NB4 (cell line): ENCODE measurements at regions not wholly inside any gene's neighbourhood (a gene's known extent, or its start where the extent isn't known, plus 50 kb on each side); places are given as distances from the start of the nearest gene placed in this dataset.

ENCODE experiments used
- CTCF ChIP-seq: IDR thresholded peaks from one replicate; pipeline ENCODE4 v1.5.1; 2012; ENCODE audit warnings: low read depth, low read length
- MYC ChIP-seq: IDR thresholded peaks from 2 replicates; pipeline ENCODE4 v1.6.1; 2011; ENCODE audit warnings: low read depth, low read length
- POLR2A ChIP-seq: IDR thresholded peaks from 2 replicates; pipeline ENCODE4 v1.6.1; 2011; ENCODE audit warnings: mild to moderate bottlenecking; ENCODE audit not compliant: insufficient read length; ENCODE audit errors: extremely low read depth

DNA sequence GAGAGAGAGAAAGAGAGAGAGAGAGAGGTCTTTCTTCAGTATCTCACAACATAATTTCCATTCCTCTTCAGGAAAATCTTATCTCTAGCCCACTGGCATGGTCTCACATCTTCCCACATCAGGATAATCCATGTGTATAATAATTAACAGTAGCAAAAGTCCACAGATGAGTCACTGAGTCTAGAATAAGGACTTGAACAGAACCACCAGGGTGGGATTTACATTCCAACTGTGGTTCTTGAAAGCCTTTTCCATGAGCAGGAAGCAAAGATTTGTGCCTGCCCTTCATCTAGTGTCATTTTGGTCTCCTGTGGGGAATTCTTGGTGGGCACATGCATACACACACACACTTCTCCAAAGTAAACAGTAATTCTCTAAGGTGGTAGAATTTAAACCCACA is 107.1 kb upstream of the TCF4 start:
- TF ChIP-seq CTCF, result no peak
- TF ChIP-seq MYC, result no peak
- TF ChIP-seq POLR2A, result no peak
